ENCODE measurements at regions not wholly inside any gene's neighbourhood (a gene's known extent, or its start where the extent isn't known, plus 50 kb on each side); places are given as distances from the start of the nearest gene placed in this dataset.

GRCh38 chr3:163838769-163839168, 1239.5 kb downstream of the SI start (continued):
- TF ChIP-seq REST (IDR thresholded peaks at IDR 0.05; ENCODE audit: low read depth, low read length), result no peak
- no peak for TF ChIP-seq FOXM1 (IDR thresholded peaks at IDR 0.05; ENCODE audit: low read depth)
- no peak for TF ChIP-seq NRF1 (IDR thresholded peaks at IDR 0.05; ENCODE audit: low read depth, low read length)
- TF ChIP-seq MAX (IDR thresholded peaks at IDR 0.05; ENCODE audit: low read depth), result no peak
- TF ChIP-seq GABPA (IDR thresholded peaks at IDR 0.05; ENCODE audit: low read depth), result no peak
- TF ChIP-seq TEAD4 (IDR thresholded peaks at IDR 0.05; ENCODE audit: borderline replicate concordance, insufficient read depth), result no peak

GRCh38 chr3:163832547-163832946, 1245.7 kb downstream of the SI start:
- no peaks in the 10 kb centered on the region for H3K4me1 ChIP-seq (ENCODE audit: control insufficient read depth in 1 of 2, insufficient read depth in 2 of 2, low read depth in 1 of 2, low read length in 1 of 2)
- H4K20me1 ChIP-seq (ENCODE audit: insufficient read depth), result no peaks in the 10 kb centered on the region
- ChIA-PET POLR2A (no interaction called here), CTCF (no interaction called here)
- H3K9ac ChIP-seq, result no peak overlapping the region
- H2AFZ ChIP-seq (ENCODE audit: low read depth), result no peak overlapping the region
- no peak overlapping the region for H3K4me3 ChIP-seq (ENCODE audit: low read depth in 2 of 2, low read length in 1 of 2)
- H3K9me3 ChIP-seq, result 0 out of 2 replicates have a peak, but pooled peaks cover 7% of the 10 kb centered on the region
- H3K9me2 ChIP-seq, result no peaks in the 10 kb centered on the region
- H3F3A ChIP-seq (replicated peaks; ENCODE audit: insufficient read depth), result no peaks in the 10 kb centered on the region
- H3K27ac ChIP-seq (ENCODE audit: low read depth in 2 of 2, low read length in 1 of 2), result no peak overlapping the region
- H3K36me3 ChIP-seq (replicated peaks in 1 of 2; ENCODE audit: control insufficient read depth in 1 of 2, insufficient read depth in 2 of 2, low read length in 1 of 2), result no peaks in the 10 kb centered on the region
- WGBS (ENCODE audit: low lambda C conversion rate), result 31% methylated on average over 2 of the region's 2 CpGs
- H3K27me3 ChIP-seq (ENCODE audit: insufficient read depth), result no peaks in the 10 kb centered on the region
- H3K4me2 ChIP-seq, result no peak overlapping the region
- no peak for DNase-seq
- no peak for TF ChIP-seq MEF2A (IDR thresholded peaks at IDR 0.05; ENCODE audit: borderline replicate concordance, low read depth)
- no peak for TF ChIP-seq CHD2 (IDR thresholded peaks at IDR 0.05; ENCODE audit: low read length, partially characterized antibody)
- TF ChIP-seq RCOR1 (IDR thresholded peaks at IDR 0.05; ENCODE audit: low read length), result no peak
- no peak for TF ChIP-seq TAF1 (IDR thresholded peaks at IDR 0.05; ENCODE audit: borderline replicate concordance, low read depth, low read length)
- no peak for TF ChIP-seq MAX (IDR thresholded peaks at IDR 0.05; ENCODE audit: low read depth)
- TF ChIP-seq IRF3 (IDR thresholded peaks at IDR 0.05; ENCODE audit: low read depth, low read length), result no peak
- no peak for TF ChIP-seq RFX5 (IDR thresholded peaks at IDR 0.05; ENCODE audit: low read length)
- no peak for TF ChIP-seq MXI1 (IDR thresholded peaks at IDR 0.05; ENCODE audit: low read depth, low read length)
- no peak for TF ChIP-seq FOXJ3 (CRISPR knock-in tag; IDR thresholded peaks at IDR 0.05)
- no peak for TF ChIP-seq CTCF (IDR thresholded peaks at IDR 0.05)
- no peak for TF ChIP-seq EZH2phosphoT487 (IDR thresholded peaks at IDR 0.05; ENCODE audit: borderline replicate concordance, low read depth)
- no peak for TF ChIP-seq POLR2AphosphoS5 (IDR thresholded peaks at IDR 0.05; ENCODE audit: low read depth, low read length)
- TF ChIP-seq JUND (IDR thresholded peaks at IDR 0.05), result no peak
- no peak for TF ChIP-seq RAD21 (IDR thresholded peaks at IDR 0.05; ENCODE audit: low read length)
- no peak for TF ChIP-seq SIN3A (IDR thresholded peaks at IDR 0.05; ENCODE audit: borderline replicate concordance, low read depth, low read length)
- TF ChIP-seq FOSL2 (IDR thresholded peaks at IDR 0.05; ENCODE audit: borderline replicate concordance, low read depth), result no peak
- no peaks in the 10 kb centered on the region for H3K79me2 ChIP-seq (ENCODE audit: insufficient read depth)

Measured in SK-N-SH (cell line).